ENCODE measurements at regions not wholly inside any gene's neighbourhood (a gene's known extent, or its start where the extent isn't known, plus 50 kb on each side); places are given as distances from the start of the nearest gene placed in this dataset.

DNA sequence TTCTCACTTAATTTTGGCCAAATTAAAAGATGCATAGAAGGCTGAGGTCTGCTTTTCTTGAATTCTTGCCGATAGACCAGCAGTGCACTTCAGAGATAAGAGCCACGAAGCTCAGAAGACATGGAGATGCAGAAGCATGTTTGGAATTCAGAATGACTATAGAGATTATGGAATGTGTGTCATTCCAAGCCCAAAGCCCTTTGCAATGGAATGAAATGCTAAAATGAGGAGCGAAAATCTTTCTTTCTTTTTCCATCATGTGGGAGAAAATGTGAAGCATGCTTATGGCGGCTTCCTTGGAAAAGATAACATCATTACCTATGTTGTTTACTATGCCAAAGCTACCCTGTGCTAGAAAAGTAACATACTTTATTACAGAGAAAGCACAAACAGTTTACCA, 257.0 kb upstream of the RNF32 start:
- no peak for TF ChIP-seq POLR2A (IDR thresholded peaks at IDR 0.05; ENCODE audit: low read depth, low read length)
- TF ChIP-seq POLR2AphosphoS5 (IDR thresholded peaks at IDR 0.05; ENCODE audit: low read depth, low read length) = no peak

Measured in GM12892 (cell line).